ENCODE measurements at regions not wholly inside any gene's neighbourhood (a gene's known extent, or its start where the extent isn't known, plus 50 kb on each side); places are given as distances from the start of the nearest gene placed in this dataset.

GRCh38 chr22:25357606-25358420 lies 138.4 kb downstream of the CRYBB2 start:
- Histone ChIP-seq H4K20me1 (ENCODE audit: insufficient read depth, low read length) (peaks cover 13% of the 10 kb centered on the region; the same call in 1 of the 2 replicates), H3K27ac (ENCODE audit: extremely low read length, insufficient read depth, low read length) (no peak overlapping the region), H3K79me2 (ENCODE audit: insufficient read depth, low read length) (peaks cover under 1% of the 10 kb centered on the region), H3K9ac (ENCODE audit: insufficient read depth, low read depth, low read length) (no peak overlapping the region), H3K4me1 (ENCODE audit: insufficient read depth, low read length) (no peaks in the 10 kb centered on the region), H3K27me3 (ENCODE audit: control insufficient read depth in 1 of 2, insufficient read depth in 2 of 2, low read length in 2 of 2) (no peaks in the 10 kb centered on the region), H3K4me2 (ENCODE audit: low read depth, low read length) (no peak overlapping the region), H3K9me3 (ENCODE audit: low read length) (no peaks in the 10 kb centered on the region), H3K36me3 (replicated peaks in 1 of 2; ENCODE audit: control insufficient read depth in 1 of 2, insufficient read depth in 2 of 2, low read length in 2 of 2) (peaks cover 32 to 80% of the 10 kb centered on the region in 2 experiments), H2AFZ (ENCODE audit: low read length) (no peak overlapping the region), H3K4me3 (replicated peaks in 1 of 3; ENCODE audit: insufficient read depth in 1 of 3, low read depth in 2 of 3, low read length in 3 of 3) (no peak overlapping the region)
- ChIA-PET POLR2A (no interaction called here), CTCF (ENCODE audit: low intra/inter-chr PET ratio, low total read pairs) (no interaction called here)
- 100% methylated on average over 5 of the region's 7 CpGs for WGBS (ENCODE audit: low lambda C conversion rate)
- no peak for TF ChIP-seq LBX2 (CRISPR knock-in tag; IDR thresholded peaks at IDR 0.05; ENCODE audit: borderline replicate concordance)
- no peak for TF ChIP-seq ESRRA (CRISPR knock-in tag; IDR thresholded peaks at IDR 0.05; ENCODE audit: low read depth)
- TF ChIP-seq SIN3A (IDR thresholded peaks at IDR 0.05; ENCODE audit: borderline replicate concordance, low read depth, low read length), result no peak
- no peak for TF ChIP-seq ZNF703 (CRISPR knock-in tag; IDR thresholded peaks at IDR 0.05; ENCODE audit: borderline replicate concordance)
- TF ChIP-seq, protein P1, sequence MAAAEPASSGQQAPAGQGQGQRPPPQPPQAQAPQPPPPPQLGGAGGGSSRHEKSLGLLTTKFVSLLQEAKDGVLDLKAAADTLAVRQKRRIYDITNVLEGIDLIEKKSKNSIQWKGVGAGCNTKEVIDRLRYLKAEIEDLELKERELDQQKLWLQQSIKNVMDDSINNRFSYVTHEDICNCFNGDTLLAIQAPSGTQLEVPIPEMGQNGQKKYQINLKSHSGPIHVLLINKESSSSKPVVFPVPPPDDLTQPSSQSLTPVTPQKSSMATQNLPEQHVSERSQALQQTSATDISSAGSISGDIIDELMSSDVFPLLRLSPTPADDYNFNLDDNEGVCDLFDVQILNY (CRISPR knock-in tag; conservative IDR thresholded peaks at IDR 0.05), result no peak
- no peak for TF ChIP-seq RFX5 (IDR thresholded peaks at IDR 0.05; ENCODE audit: low read depth, low read length)
- no peak for TF ChIP-seq ZNF362 (CRISPR knock-in tag; IDR thresholded peaks at IDR 0.05; ENCODE audit: borderline replicate concordance)
- no peak for TF ChIP-seq ZNF160 (CRISPR knock-in tag; IDR thresholded peaks at IDR 0.05)
- FAIRE-seq (no peak), ATAC-seq (no peak), DNase-seq (ENCODE audit: low spot score) (no peak)
- BruUV-seq (replicated peaks), result no TSS peak
- intact Hi-C loops (cut with micrococcal nuclease; ENCODE audit: unreplicated experiment) (no loop called here), in situ Hi-C loops (cut with HindIII; ENCODE audit: extremely low pct_ligation_motif_present, low pct_unique_long_range_greater_than_20kb) (no loop called here)

Measured in HepG2 (cell line).